OCI-LY3 (cell line): ENCODE measurements at regions not wholly inside any gene's neighbourhood (a gene's known extent, or its start where the extent isn't known, plus 50 kb on each side); places are given as distances from the start of the nearest gene placed in this dataset.

Experiments
- H2AFZ ChIP-seq: fragments of 200-600, 300-600 bp; shearing (Covaris generic); 2 replicates; pipeline ENCODE4 v1.6.0; 2014; ENCODE audit warnings: antibody characterized with exemption, low read depth, low read length
- H3K27ac ChIP-seq: fragments of 200-600, 300-600 bp; sonication (generic); 2 replicates; pipeline ENCODE4 v1.5.1; 2014; ENCODE audit warnings: mild to moderate bottlenecking, low read length, moderate library complexity, mixed read lengths
- H3K27me3 ChIP-seq: fragments of 200-600, 300-600 bp; sonication (generic); 2 replicates; pipeline ENCODE4 v1.6.1; 2014; ENCODE audit warnings: low read depth, low read length, mixed read lengths
- H3K36me3 ChIP-seq: fragments of 200-600, 300-600 bp; sonication (generic); replicated peaks from 2 replicates; pipeline ENCODE3; 2014; ENCODE audit warnings: low read depth, low read length, mixed read lengths
- H3K4me1 ChIP-seq: fragments of 300-600, 200-600 bp; sonication (generic); 2 replicates; pipeline ENCODE4 v1.6.1; 2014; ENCODE audit warnings: low read length, mixed read lengths
- H3K4me2 ChIP-seq: fragments of 200-600, 300-600 bp; sonication (generic); 2 replicates; pipeline ENCODE4 v1.6.1; 2014; ENCODE audit warnings: low read length, mixed read lengths
- H3K4me3 ChIP-seq: fragments of 300-600, 200-600 bp; sonication (generic); 2 replicates; pipeline ENCODE4 v1.5.1; 2014; ENCODE audit warnings: antibody characterized with exemption, mild to moderate bottlenecking, low read length, moderate library complexity
- H3K79me2 ChIP-seq: fragments of 300-600, 200-600 bp; shearing (Covaris generic); 2 replicates; pipeline ENCODE4 v1.6.1; 2014; ENCODE audit warnings: mild to moderate bottlenecking, low read length, mixed read lengths
- H3K9ac ChIP-seq: fragments of 300-600, 200-600 bp; shearing (Covaris generic); 2 replicates; pipeline ENCODE4 v1.6.0; 2014; ENCODE audit warnings: mild to moderate bottlenecking, low read length, moderate library complexity
- H3K9me3 ChIP-seq: fragments of 200-600, 300-600 bp; shearing (Covaris generic); 2 replicates; pipeline ENCODE4 v1.6.1; 2014; ENCODE audit warnings: low read length, mixed read lengths; ENCODE audit not compliant: insufficient read depth
- H4K20me1 ChIP-seq: fragments of 200-600, 300-600 bp; sonication (generic); 2 replicates; pipeline ENCODE4 v1.6.1; 2016; ENCODE audit warnings: low read length, mixed read lengths; ENCODE audit not compliant: insufficient read depth
- EZH2phosphoT487 ChIP-seq: fragments of 200-600 bp; shearing (Covaris generic); IDR thresholded peaks from 2 replicates; pipeline ENCODE4 v1.6.1; 2018; ENCODE audit warnings: antibody characterized with exemption, mixed run types, low read depth
- TF ChIP-seq, protein P1 (sequence below): fragments of 200-600, 300-600 bp; sonication (generic); IDR thresholded peaks from 2 replicates; pipeline ENCODE4 v1.5.1; 2014; ENCODE audit warnings: antibody characterized with exemption, low read length, low read depth

DNA sequence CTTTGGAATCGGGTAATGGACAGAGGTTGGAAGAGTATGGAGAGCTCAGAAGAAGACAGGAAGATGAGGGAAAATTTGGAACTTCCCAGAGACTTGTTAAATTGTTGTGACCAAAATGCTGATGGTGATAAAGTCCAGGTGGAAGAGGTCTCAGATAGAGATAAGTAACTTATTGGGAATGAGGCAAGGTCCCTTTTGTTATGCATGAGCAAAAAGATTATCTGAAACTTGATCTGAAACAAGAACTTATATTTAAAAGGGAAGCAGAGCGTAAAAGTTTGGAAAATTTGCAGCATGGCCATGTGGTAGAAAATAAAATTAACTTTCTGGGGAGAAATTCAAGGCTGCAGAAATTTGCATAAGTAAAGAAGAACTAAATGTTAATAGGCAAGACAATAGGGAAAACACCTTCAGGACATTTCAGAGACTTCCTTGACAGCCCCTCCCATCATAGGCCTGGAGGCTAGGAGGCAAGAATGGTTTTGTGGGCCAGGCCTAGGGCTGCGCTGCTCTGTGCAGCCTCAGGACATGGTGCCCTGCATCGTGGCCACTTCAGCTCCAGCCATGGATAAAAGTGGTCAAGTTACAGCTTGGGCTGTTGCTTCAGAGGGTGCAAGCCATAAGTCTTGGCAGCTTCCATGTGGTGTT is 425.7 kb upstream of the PRICKLE1 start:
- peaks cover 25% of the 10 kb centered on the region for H3K9me3 ChIP-seq
- no peak for TF ChIP-seq EZH2phosphoT487
- TF ChIP-seq, protein P1, sequence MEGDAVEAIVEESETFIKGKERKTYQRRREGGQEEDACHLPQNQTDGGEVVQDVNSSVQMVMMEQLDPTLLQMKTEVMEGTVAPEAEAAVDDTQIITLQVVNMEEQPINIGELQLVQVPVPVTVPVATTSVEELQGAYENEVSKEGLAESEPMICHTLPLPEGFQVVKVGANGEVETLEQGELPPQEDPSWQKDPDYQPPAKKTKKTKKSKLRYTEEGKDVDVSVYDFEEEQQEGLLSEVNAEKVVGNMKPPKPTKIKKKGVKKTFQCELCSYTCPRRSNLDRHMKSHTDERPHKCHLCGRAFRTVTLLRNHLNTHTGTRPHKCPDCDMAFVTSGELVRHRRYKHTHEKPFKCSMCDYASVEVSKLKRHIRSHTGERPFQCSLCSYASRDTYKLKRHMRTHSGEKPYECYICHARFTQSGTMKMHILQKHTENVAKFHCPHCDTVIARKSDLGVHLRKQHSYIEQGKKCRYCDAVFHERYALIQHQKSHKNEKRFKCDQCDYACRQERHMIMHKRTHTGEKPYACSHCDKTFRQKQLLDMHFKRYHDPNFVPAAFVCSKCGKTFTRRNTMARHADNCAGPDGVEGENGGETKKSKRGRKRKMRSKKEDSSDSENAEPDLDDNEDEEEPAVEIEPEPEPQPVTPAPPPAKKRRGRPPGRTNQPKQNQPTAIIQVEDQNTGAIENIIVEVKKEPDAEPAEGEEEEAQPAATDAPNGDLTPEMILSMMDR: no peak
- H3K4me3 ChIP-seq: peak overlapping the region; percentile 40; the same call in 1 of the 2 replicates
- peak overlapping the region; percentile 50 for H3K4me2 ChIP-seq
- H3K9ac ChIP-seq: peak overlapping the region; percentile 12; the same call in 1 of the 2 replicates
- peak overlapping the region; percentile 74 for H3K27ac ChIP-seq
- H2AFZ ChIP-seq: no peak overlapping the region
- no peaks in the 10 kb centered on the region for H3K27me3 ChIP-seq
- H3K4me1 ChIP-seq: peaks cover 57% of the 10 kb centered on the region
- no peaks in the 10 kb centered on the region for H3K79me2 ChIP-seq
- H3K36me3 ChIP-seq: peaks cover 43% of the 10 kb centered on the region
- no peaks in the 10 kb centered on the region for H4K20me1 ChIP-seq

DNA sequence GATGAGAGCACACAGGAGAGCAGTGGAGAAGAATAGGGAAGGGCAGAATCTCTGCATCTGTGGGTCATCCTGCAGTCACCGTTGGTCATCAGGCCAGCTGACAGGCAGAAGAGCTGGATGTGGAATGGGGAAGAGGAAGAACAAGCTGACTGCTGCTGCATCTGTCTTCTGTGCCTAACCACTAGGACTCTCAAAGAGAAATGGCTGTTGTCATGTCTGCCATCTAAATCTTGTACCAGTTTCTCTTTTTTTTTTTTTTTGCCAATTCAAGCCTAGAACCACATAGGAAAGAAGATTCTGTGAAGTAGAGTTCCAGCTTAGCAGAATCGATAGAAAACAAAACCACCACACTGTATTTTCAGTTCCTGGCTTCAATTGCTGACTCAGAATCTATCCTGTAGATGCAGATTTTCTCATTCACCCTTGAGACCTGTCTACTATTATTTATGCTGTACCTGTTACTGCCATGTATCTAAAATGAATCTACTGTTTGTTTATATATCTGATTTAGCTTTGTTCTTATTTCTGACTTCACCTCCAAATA is 421.9 kb upstream of the PRICKLE1 start:
- TF ChIP-seq EZH2phosphoT487: no peak
- TF ChIP-seq, protein P1: no peak
- peaks cover 66% of the 10 kb centered on the region for H3K4me1 ChIP-seq
- H3K4me2 ChIP-seq: peak overlapping the region; percentile 64
- no peaks in the 10 kb centered on the region for H4K20me1 ChIP-seq
- H3K36me3 ChIP-seq: peaks cover 37% of the 10 kb centered on the region
- peak overlapping the region; percentile 60 for H3K9ac ChIP-seq
- peak overlapping the region; percentile 98 for H3K27ac ChIP-seq
- H3K27me3 ChIP-seq: no peaks in the 10 kb centered on the region
- H3K4me3 ChIP-seq: peak overlapping the region; percentile 30
- peaks cover 11% of the 10 kb centered on the region for H3K9me3 ChIP-seq
- no peaks in the 10 kb centered on the region for H3K79me2 ChIP-seq
- H2AFZ ChIP-seq: no peak overlapping the region

DNA sequence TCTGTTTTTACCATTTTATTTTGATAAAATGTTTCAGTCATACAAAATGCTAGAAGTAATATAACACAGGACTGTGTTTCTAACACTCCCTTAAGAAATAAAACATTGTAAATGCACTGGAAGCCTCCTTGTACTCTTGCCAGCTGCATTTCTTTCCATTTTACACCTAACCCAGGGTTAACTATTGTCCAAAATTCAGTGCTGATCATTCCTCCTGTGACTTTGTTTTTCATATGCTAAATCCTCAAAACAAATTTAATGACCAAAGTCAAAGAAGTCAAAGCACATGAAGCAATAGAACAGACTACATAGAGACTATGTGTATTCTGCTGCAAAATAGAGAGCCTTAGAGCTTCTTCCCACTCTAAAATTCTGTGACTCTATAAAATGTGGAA is 420.3 kb upstream of the PRICKLE1 start:
- Histone ChIP-seq H3K4me3 (no peak overlapping the region), H3K36me3 (peaks cover 27% of the 10 kb centered on the region), H3K27me3 (no peaks in the 10 kb centered on the region), H3K9ac (no peak overlapping the region), H3K79me2 (no peaks in the 10 kb centered on the region), H3K27ac (no peak overlapping the region), H2AFZ (no peak overlapping the region), H3K4me1 (peaks cover 54% of the 10 kb centered on the region), H3K4me2 (no peak overlapping the region), H3K9me3 (no peaks in the 10 kb centered on the region), H4K20me1 (no peaks in the 10 kb centered on the region)
- TF ChIP-seq, protein P1: no peak
- no peak for TF ChIP-seq EZH2phosphoT487

DNA sequence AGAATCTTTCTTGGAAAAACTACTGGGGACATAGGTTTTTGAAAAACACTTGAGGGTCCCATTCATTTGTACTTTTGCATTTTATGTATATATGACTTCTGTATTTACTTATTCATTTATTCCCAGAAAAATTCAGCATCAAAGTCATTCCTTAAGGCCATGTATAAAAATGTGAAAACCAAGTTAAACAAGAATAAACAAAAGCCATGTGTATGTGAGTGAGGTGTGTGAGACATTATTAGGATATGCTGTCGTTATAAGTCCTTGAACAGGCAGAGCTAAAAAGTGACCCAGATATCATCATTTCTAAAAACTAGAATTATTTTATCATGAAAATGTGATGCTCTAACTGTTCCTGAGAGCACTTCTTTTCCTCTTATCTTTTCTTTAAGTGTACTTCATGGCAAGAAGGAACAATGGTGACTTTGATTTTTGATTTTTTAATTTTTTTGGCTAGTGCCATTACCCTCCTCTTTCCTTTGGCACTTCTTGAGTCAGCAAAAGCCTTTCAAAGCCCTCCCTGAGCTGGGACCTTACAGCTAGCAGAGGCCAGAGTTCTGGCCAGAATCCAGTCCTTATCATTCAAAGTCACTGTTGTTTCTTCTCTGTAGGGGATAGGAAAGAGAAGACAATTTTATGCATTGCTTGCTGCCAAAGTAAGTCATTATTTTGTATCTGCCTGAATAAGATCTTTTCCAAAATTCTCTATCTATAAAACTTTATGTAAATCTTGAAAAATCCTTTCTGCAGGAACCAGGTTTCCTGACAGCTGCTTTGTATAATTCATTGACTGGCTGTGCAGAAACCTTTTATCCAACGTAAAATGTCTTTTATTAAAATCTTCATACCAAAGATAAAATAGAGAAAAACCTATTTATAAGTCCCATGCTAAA is 419.7 kb upstream of the PRICKLE1 start:
- no peak overlapping the region for H3K9ac ChIP-seq
- peaks cover 27% of the 10 kb centered on the region for H3K36me3 ChIP-seq
- no peak overlapping the region for H3K27ac ChIP-seq
- H3K79me2 ChIP-seq: no peaks in the 10 kb centered on the region
- H4K20me1 ChIP-seq: no peaks in the 10 kb centered on the region
- peaks cover 47% of the 10 kb centered on the region for H3K4me1 ChIP-seq
- no peak overlapping the region for H2AFZ ChIP-seq
- H3K9me3 ChIP-seq: no peaks in the 10 kb centered on the region
- H3K4me2 ChIP-seq: no peak overlapping the region
- TF ChIP-seq EZH2phosphoT487: no peak
- TF ChIP-seq, protein P1: no peak
- no peaks in the 10 kb centered on the region for H3K27me3 ChIP-seq
- H3K4me3 ChIP-seq: no peak overlapping the region
